A673 (cell line): ENCODE measurements at regions not wholly inside any gene's neighbourhood (a gene's known extent, or its start where the extent isn't known, plus 50 kb on each side); places are given as distances from the start of the nearest gene placed in this dataset.

Experiments used
- CTCF ChIP-seq: fragments of 300-800, 200-600 bp; sonication (generic); conservative IDR thresholded peaks from 2 replicates; pipeline ENCODE4 v1.5.1; 2017; ENCODE audit warnings: low read depth, mild to moderate bottlenecking, antibody characterized with exemption, low read length, moderate library complexity, mixed read lengths
- EZH2 ChIP-seq: fragments of 200-600 bp; sonication (generic); IDR thresholded peaks from 2 replicates; pipeline ENCODE4 v1.6.1; 2017; ENCODE audit warnings: borderline replicate concordance, low read depth, mild to moderate bottlenecking, mixed read lengths, antibody characterized with exemption, low read length; ENCODE audit not compliant: poor library complexity, severe bottlenecking

GRCh38 chr11:71178076-71178475 lies 74.3 kb downstream of the SHANK2 start:
- no peak for TF ChIP-seq CTCF
- TF ChIP-seq EZH2 = no peak
